ENCODE measurements at regions not wholly inside any gene's neighbourhood (a gene's known extent, or its start where the extent isn't known, plus 50 kb on each side); places are given as distances from the start of the nearest gene placed in this dataset.

- Mint-ChIP-seq H3K4me1 (no peaks in the 10 kb centered on the region), H3K36me3 (no peaks in the 10 kb centered on the region), H3K27ac (no peak overlapping the region), H3K4me3 (no peak overlapping the region), H3K27me3 (peaks cover 0 to 6% (median 0%) of the 10 kb centered on the region in 3 donors), H3K9me3 (peaks cover 0 to 7% (median 2%) of the 10 kb centered on the region in 7 donors)
- DNase-seq (no peak), ATAC-seq (ENCODE audit: low read depth in 2 of 2) (no peak)
Observed at GRCh38 chr2:221178139-221178538, 394.0 kb downstream of the EPHA4 start.

- Mint-ChIP-seq H3K4me1 (no peaks in the 10 kb centered on the region), H3K4me3 (no peak overlapping the region), H3K27ac (no peak overlapping the region), H3K9me3 (peaks cover 0 to 3% (median 0%) of the 10 kb centered on the region in 7 donors), H3K36me3 (no peaks in the 10 kb centered on the region), H3K27me3 (peaks cover 6 to 24% (median 15%) of the 10 kb centered on the region in 3 donors)
- ATAC-seq (ENCODE audit: low read depth in 2 of 2) (no peak), DNase-seq (no peak)
Observed at GRCh38 chr2:221186873-221187272, 385.2 kb downstream of the EPHA4 start.

GRCh38 chr2:221189431-221190067, 382.6 kb downstream of the EPHA4 start:
- Mint-ChIP-seq H3K4me1 (no peaks in the 10 kb centered on the region), H3K9me3 (peaks cover 0 to 5% (median 0%) of the 10 kb centered on the region in 7 donors), H3K36me3 (no peaks in the 10 kb centered on the region), H3K27me3 (peaks cover 6 to 24% (median 15%) of the 10 kb centered on the region in 3 donors), H3K4me3 (no peak overlapping the region), H3K27ac (no peak overlapping the region)
- DNase-seq (no peak), ATAC-seq (ENCODE audit: low read depth in 2 of 2) (no peak)

GRCh38 chr2:221195829-221196228, 376.3 kb downstream of the EPHA4 start:
- DNase-seq (no peak), ATAC-seq (ENCODE audit: low read depth in 2 of 2) (no peak)
- H3K4me3 Mint-ChIP-seq, result peak overlapping the region in 1 of 8 donors; percentile 27
- peaks cover 0 to 5% (median 0%) of the 10 kb centered on the region in 7 donors for H3K9me3 Mint-ChIP-seq
- H3K36me3 Mint-ChIP-seq, result no peaks in the 10 kb centered on the region
- H3K4me1 Mint-ChIP-seq, result peaks cover 19 to 39% (median 23%) of the 10 kb centered on the region in 3 donors
- no peaks in the 10 kb centered on the region for H3K27me3 Mint-ChIP-seq
- peak overlapping the region in 2 of 6 donors; percentile 3 to 45 for H3K27ac Mint-ChIP-seq

- H3K36me3 Mint-ChIP-seq, result no peaks in the 10 kb centered on the region
- H3K4me3 Mint-ChIP-seq, result peak overlapping the region in 5 of 8 donors; percentile 10 to 81 (median 42)
- peaks cover 24 to 48% (median 37%) of the 10 kb centered on the region in 3 donors for H3K4me1 Mint-ChIP-seq
- no peaks in the 10 kb centered on the region for H3K27me3 Mint-ChIP-seq
- peaks cover 0 to 5% (median 0%) of the 10 kb centered on the region in 7 donors for H3K9me3 Mint-ChIP-seq
- peak overlapping the region in 2 of 6 donors; percentile 21 to 47 for H3K27ac Mint-ChIP-seq
- DNase-seq, result peak; percentile 6
- ATAC-seq (ENCODE audit: low read depth in 2 of 2), result no peak
Observed at GRCh38 chr2:221197225-221197856, 374.8 kb downstream of the EPHA4 start.

- H3K27me3 Mint-ChIP-seq, result no peaks in the 10 kb centered on the region
- peaks cover 34 to 57% (median 46%) of the 10 kb centered on the region in 3 donors for H3K4me1 Mint-ChIP-seq
- peak overlapping the region in 1 of 8 donors; percentile 81 for H3K4me3 Mint-ChIP-seq
- DNase-seq (no peak), ATAC-seq (ENCODE audit: low read depth in 2 of 2) (no peak)
- no peaks in the 10 kb centered on the region for H3K36me3 Mint-ChIP-seq
- peak overlapping the region in 3 of 6 donors; percentile 3 to 47 (median 16) for H3K27ac Mint-ChIP-seq
- peaks cover 0 to 3% (median 0%) of the 10 kb centered on the region in 7 donors for H3K9me3 Mint-ChIP-seq
Observed at GRCh38 chr2:221198309-221198708, 373.8 kb downstream of the EPHA4 start.

GRCh38 chr2:221200184-221200839, 371.8 kb downstream of the EPHA4 start:
- no peaks in the 10 kb centered on the region for H3K9me3 Mint-ChIP-seq
- no peak for ATAC-seq (ENCODE audit: low read depth in 2 of 2)

GRCh38 chr2:221202431-221202830, 369.7 kb downstream of the EPHA4 start:
- DNase-seq, result no peak
- no peaks in the 10 kb centered on the region for H3K36me3 Mint-ChIP-seq
- peak overlapping the region in 3 of 8 donors; percentile 10 to 67 (median 22) for H3K4me3 Mint-ChIP-seq
- no peak for ATAC-seq (ENCODE audit: low read depth in 2 of 2)
- peak overlapping the region in 5 of 6 donors; percentile 46 to 93 (median 61) for H3K27ac Mint-ChIP-seq
- peaks cover 37 to 51% (median 47%) of the 10 kb centered on the region in 3 donors for H3K4me1 Mint-ChIP-seq
- H3K27me3 Mint-ChIP-seq, result no peaks in the 10 kb centered on the region
- H3K9me3 Mint-ChIP-seq, result no peaks in the 10 kb centered on the region

More at GRCh38 chr2:221200184-221200839, 371.8 kb downstream of the EPHA4 start:
- Mint-ChIP-seq H3K27me3 (no peaks in the 10 kb centered on the region), H3K4me1 (peaks cover 42 to 65% (median 54%) of the 10 kb centered on the region in 3 donors), H3K36me3 (no peaks in the 10 kb centered on the region), H3K27ac (peak overlapping the region in 1 of 6 donors; percentile 53), H3K4me3 (peak overlapping the region in 1 of 8 donors; percentile 26)
- DNase-seq, result peak; percentile 15

GRCh38 chr2:221203125-221203524, 369.0 kb downstream of the EPHA4 start:
- no peaks in the 10 kb centered on the region for H3K27me3 Mint-ChIP-seq
- ATAC-seq (ENCODE audit: low read depth in 2 of 2), result peak; percentile 92 to 94
- H3K4me1 Mint-ChIP-seq, result peaks cover 32 to 44% (median 40%) of the 10 kb centered on the region in 3 donors

GRCh38 chr2:221203856-221204255, 368.2 kb downstream of the EPHA4 start:
- no peaks in the 10 kb centered on the region for H3K27me3 Mint-ChIP-seq
- no peaks in the 10 kb centered on the region for H3K9me3 Mint-ChIP-seq
- peak overlapping the region in 4 of 6 donors; percentile 61 to 93 (median 87) for H3K27ac Mint-ChIP-seq
- DNase-seq, result no peak
- no peaks in the 10 kb centered on the region for H3K36me3 Mint-ChIP-seq
- no peak for ATAC-seq (ENCODE audit: low read depth in 2 of 2)
- peak overlapping the region in 2 of 8 donors; percentile 7 to 22 for H3K4me3 Mint-ChIP-seq
- H3K4me1 Mint-ChIP-seq, result peaks cover 30 to 38% (median 37%) of the 10 kb centered on the region in 3 donors

More at GRCh38 chr2:221203125-221203524, 369.0 kb downstream of the EPHA4 start:
- no peaks in the 10 kb centered on the region for H3K9me3 Mint-ChIP-seq
- peak overlapping the region; percentile 15 to 93 (median 71) for H3K27ac Mint-ChIP-seq
- no peaks in the 10 kb centered on the region for H3K36me3 Mint-ChIP-seq
- peak overlapping the region in 6 of 8 donors; percentile 22 to 67 (median 33) for H3K4me3 Mint-ChIP-seq
- DNase-seq, result peak; percentile 77

GRCh38 chr2:221204699-221205098, 367.4 kb downstream of the EPHA4 start:
- H3K27me3 Mint-ChIP-seq, result no peaks in the 10 kb centered on the region
- H3K4me1 Mint-ChIP-seq, result peaks cover 30 to 38% (median 37%) of the 10 kb centered on the region in 3 donors
- peak overlapping the region in 1 of 6 donors; percentile 54 for H3K27ac Mint-ChIP-seq
- DNase-seq (no peak), ATAC-seq (ENCODE audit: low read depth in 2 of 2) (no peak)
- no peaks in the 10 kb centered on the region for H3K9me3 Mint-ChIP-seq
- H3K4me3 Mint-ChIP-seq, result no peak overlapping the region
- H3K36me3 Mint-ChIP-seq, result no peaks in the 10 kb centered on the region

- peaks cover 28 to 37% (median 32%) of the 10 kb centered on the region in 3 donors for H3K4me1 Mint-ChIP-seq
- H3K27ac Mint-ChIP-seq, result no peak overlapping the region
- no peak for DNase-seq
- ATAC-seq (ENCODE audit: low read depth in 2 of 2), result no peak
- H3K36me3 Mint-ChIP-seq, result no peaks in the 10 kb centered on the region
- no peaks in the 10 kb centered on the region for H3K27me3 Mint-ChIP-seq
- H3K4me3 Mint-ChIP-seq, result no peak overlapping the region
- H3K9me3 Mint-ChIP-seq, result no peaks in the 10 kb centered on the region
Observed at GRCh38 chr2:221205103-221205673, 366.9 kb downstream of the EPHA4 start.

- no peaks in the 10 kb centered on the region for H3K36me3 Mint-ChIP-seq
- H3K27me3 Mint-ChIP-seq, result peaks cover 0 to 6% (median 0%) of the 10 kb centered on the region in 3 donors
Observed at GRCh38 chr2:221210686-221211085, 361.4 kb downstream of the EPHA4 start.

More at GRCh38 chr2:221210686-221211085, 361.4 kb downstream of the EPHA4 start:
- H3K4me3 Mint-ChIP-seq, result no peak overlapping the region
- H3K27ac Mint-ChIP-seq, result peak overlapping the region in 1 of 6 donors; percentile 21
- DNase-seq, result no peak
- H3K9me3 Mint-ChIP-seq, result no peaks in the 10 kb centered on the region
- ATAC-seq (ENCODE audit: low read depth in 2 of 2), result no peak
- no peaks in the 10 kb centered on the region for H3K4me1 Mint-ChIP-seq

All from naive B cell (primary cell).